ENCODE measurements at regions not wholly inside any gene's neighbourhood (a gene's known extent, or its start where the extent isn't known, plus 50 kb on each side); places are given as distances from the start of the nearest gene placed in this dataset.

- intact Hi-C loops (cut with DNase I, micrococcal nuclease): no loop called here
- H3K4me1 ChIP-seq (ENCODE audit: low read depth): no peaks in the 10 kb centered on the region
- DNase-seq (no peak), ATAC-seq (no peak)
- no peaks in the 10 kb centered on the region for H3K36me3 ChIP-seq (ENCODE audit: low read depth)
- H3K4me3 ChIP-seq: no peak overlapping the region
- no peak for TF ChIP-seq CTCF (IDR thresholded peaks at IDR 0.05)
- no peaks in the 10 kb centered on the region for H3K9me3 ChIP-seq
Observed at GRCh38 chr1:40921981-40922677, 57.4 kb upstream of the CTPS1 start.

- intact Hi-C loops (cut with DNase I, micrococcal nuclease): no loop called here
- Histone ChIP-seq H3K36me3 (ENCODE audit: low read depth) (no peaks in the 10 kb centered on the region), H3K9me3 (no peaks in the 10 kb centered on the region), H3K4me1 (ENCODE audit: low read depth) (no peaks in the 10 kb centered on the region), H3K4me3 (no peak overlapping the region)
- DNase-seq: no peak
- TF ChIP-seq CTCF (IDR thresholded peaks at IDR 0.05): no peak
- ATAC-seq: no peak
Observed at GRCh38 chr1:40922969-40923368, 56.5 kb upstream of the CTPS1 start.

- Histone ChIP-seq H3K4me1 (ENCODE audit: low read depth) (no peaks in the 10 kb centered on the region), H3K4me3 (no peak overlapping the region), H3K9me3 (no peaks in the 10 kb centered on the region), H3K36me3 (ENCODE audit: low read depth) (no peaks in the 10 kb centered on the region)
- intact Hi-C loops (cut with DNase I, micrococcal nuclease): no loop called here
- ATAC-seq (no peak), DNase-seq (no peak)
- TF ChIP-seq CTCF (IDR thresholded peaks at IDR 0.05): no peak
Observed at GRCh38 chr1:40923511-40924020, 55.9 kb upstream of the CTPS1 start.

GRCh38 chr1:40924767-40925166, 54.7 kb upstream of the CTPS1 start:
- intact Hi-C loops (cut with DNase I, micrococcal nuclease): no loop called here
- Histone ChIP-seq H3K4me1 (ENCODE audit: low read depth) (no peaks in the 10 kb centered on the region), H3K4me3 (no peak overlapping the region), H3K36me3 (ENCODE audit: low read depth) (no peaks in the 10 kb centered on the region), H3K9me3 (no peaks in the 10 kb centered on the region)
- DNase-seq (no peak), ATAC-seq (no peak)
- no peak for TF ChIP-seq CTCF (IDR thresholded peaks at IDR 0.05)

- Histone ChIP-seq H3K9me3 (no peaks in the 10 kb centered on the region), H3K36me3 (ENCODE audit: low read depth) (no peaks in the 10 kb centered on the region), H3K4me1 (ENCODE audit: low read depth) (no peaks in the 10 kb centered on the region), H3K4me3 (no peak overlapping the region)
- intact Hi-C loops (cut with DNase I, micrococcal nuclease): no loop called here
- DNase-seq: no peak
- ATAC-seq: no peak
- no peak for TF ChIP-seq CTCF (IDR thresholded peaks at IDR 0.05)
Observed at GRCh38 chr1:40925834-40926410, 53.6 kb upstream of the CTPS1 start.
